CMK (cell line): ENCODE measurements at regions not wholly inside any gene's neighbourhood (a gene's known extent, or its start where the extent isn't known, plus 50 kb on each side); places are given as distances from the start of the nearest gene placed in this dataset.

Experiments used
- DNase-seq: peaks from one replicate; pipeline ENCODE4 v3.0.0-alpha.2; 2010; ENCODE audit warnings: low read depth

GRCh38 chr10:29160150-29160617, 128.7 kb upstream of the LYZL1 start:
- DNase-seq: no peak

DNA sequence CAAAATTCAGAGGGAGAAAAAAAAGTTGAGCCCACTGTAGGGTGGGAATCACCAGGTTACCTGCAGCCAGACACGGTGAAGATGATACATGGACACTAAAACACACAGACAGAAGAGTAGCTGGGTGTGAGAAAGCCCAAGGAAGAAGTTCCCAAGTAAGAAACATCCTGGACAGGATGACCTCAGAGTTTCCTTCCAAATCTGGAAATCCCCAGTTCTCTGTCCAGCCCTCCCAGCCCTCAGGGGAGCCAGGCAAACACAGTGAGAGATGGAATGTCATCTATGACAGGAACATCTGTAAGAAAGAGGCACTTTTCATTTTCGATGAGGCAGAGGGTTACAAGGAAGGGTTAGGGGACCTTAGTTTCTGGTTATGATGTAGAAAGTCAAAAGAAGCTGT, 125.1 kb upstream of the LYZL1 start:
- DNase-seq: no peak

GRCh38 chr10:29166713-29167112, 122.2 kb upstream of the LYZL1 start:
- no peak for DNase-seq

- DNase-seq: no peak
Observed at GRCh38 chr10:29169021-29169420, 119.8 kb upstream of the LYZL1 start.

DNA sequence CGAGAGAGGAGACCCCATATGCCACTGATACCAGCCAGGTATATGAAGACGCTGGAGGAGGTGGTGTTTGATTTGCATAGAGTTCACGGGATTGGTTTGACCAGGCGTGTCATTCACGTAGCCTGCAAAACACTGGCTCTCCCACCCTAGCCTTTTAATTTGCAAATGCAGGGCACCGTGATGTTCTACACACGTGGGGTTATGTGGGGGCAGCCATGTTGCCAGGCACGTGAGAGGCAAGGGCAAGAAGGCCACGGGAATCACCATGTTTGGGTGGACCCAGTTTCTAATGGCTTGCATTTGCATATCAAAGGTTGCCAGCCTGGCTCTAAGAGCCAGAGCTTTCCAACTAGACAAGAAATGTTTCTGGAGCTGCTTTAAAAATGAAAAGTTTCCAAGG, 117.2 kb upstream of the LYZL1 start:
- DNase-seq: no peak

GRCh38 chr10:29174389-29174788, 114.5 kb upstream of the LYZL1 start:
- DNase-seq: no peak

DNA sequence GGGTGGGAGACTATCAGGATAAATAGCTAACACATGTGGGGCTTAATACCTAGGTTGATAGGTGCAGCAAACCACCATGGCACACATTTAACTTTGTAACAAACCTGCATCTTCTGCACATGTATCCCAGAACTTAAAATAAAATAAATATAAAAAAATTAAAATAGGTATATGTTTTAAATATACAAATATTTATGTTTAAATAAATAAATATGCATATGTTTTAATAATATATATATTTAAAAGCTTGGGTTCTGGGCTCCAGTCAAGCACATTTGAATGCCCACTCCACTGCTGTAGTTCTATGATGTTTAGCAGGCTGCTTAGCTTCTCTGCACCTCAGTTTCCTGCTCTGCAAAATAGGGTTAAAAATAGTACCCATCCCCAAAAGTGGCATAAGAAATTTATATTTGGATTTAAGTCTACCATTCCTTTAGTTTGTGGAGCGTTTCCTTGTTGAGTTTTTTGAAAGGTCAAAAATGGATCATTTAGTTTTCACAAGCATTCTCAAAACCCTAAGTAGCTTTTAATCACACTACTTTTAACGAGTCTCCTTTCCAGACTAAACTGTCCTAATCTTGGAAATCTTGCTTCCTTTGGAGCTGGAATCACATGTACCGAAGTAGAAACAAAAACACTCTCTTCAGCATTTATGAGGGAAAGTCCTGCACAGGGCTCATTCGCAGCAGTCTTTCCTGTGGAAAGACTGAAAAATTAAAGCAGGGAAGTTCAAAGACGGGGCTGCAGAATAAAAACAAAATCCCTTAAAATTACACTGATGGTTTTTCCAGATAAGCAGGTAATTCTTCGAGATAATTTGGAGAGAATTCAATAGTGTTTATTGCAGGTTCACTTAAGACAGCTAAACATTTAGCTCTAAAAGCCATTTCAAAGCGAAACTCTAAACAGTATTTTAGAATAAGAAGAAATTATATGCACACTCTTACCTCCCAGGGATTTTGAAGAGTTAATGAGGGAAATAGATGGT, 111.7 kb upstream of the LYZL1 start:
- no peak for DNase-seq

- no peak for DNase-seq
Observed at GRCh38 chr10:29181936-29182335, 106.9 kb upstream of the LYZL1 start.

GRCh38 chr10:29183301-29183945, 105.4 kb upstream of the LYZL1 start:
- DNase-seq: no peak

GRCh38 chr10:29184205-29185000, 104.5 kb upstream of the LYZL1 start:
- no peak for DNase-seq

- no peak for DNase-seq
Observed at GRCh38 chr10:29185050-29185449, 103.8 kb upstream of the LYZL1 start.

DNA sequence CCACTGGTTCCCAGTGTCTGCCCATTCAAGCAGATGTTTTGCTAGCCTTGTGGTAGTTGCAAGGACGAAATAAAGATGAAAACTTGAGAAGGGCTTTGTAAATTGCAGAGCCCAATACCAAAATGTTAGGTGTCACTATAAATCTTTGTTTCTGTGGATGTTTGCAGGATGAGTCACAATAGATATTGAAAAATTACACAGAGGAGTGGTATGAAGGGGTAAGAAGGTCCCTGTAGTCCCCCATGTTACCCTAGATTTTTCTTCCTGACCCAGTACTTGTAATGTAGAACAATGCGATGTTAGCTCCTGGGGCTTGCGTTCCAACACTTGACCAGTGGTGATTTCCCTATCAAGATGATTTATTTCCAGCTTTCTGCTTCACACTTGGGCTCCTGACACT, 102.6 kb upstream of the LYZL1 start:
- no peak for DNase-seq

DNA sequence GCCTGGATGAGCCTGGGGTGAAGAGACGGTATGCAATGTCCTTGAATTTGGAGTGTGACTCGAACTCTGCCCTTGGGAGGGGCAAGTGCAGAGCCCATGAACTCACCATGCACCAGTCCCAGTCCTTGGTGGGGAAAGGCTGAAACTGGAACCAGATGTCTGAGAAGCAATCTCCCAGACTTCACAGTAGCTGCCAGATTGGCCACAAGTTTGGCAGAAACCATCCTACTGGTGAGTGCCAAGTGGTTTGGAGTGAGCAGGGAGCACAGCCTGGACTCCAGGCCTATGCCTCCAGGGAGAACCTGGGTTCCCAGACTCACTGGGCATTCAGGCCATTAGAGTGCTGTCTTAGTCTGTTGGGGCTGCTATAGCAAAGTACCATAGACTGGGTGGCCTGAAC, 99.6 kb upstream of the LYZL1 start:
- DNase-seq: no peak

- DNase-seq: no peak
Observed at GRCh38 chr10:29191674-29192073, 97.2 kb upstream of the LYZL1 start.

- no peak for DNase-seq
Observed at GRCh38 chr10:29199339-29199738, 89.5 kb upstream of the LYZL1 start.

DNA sequence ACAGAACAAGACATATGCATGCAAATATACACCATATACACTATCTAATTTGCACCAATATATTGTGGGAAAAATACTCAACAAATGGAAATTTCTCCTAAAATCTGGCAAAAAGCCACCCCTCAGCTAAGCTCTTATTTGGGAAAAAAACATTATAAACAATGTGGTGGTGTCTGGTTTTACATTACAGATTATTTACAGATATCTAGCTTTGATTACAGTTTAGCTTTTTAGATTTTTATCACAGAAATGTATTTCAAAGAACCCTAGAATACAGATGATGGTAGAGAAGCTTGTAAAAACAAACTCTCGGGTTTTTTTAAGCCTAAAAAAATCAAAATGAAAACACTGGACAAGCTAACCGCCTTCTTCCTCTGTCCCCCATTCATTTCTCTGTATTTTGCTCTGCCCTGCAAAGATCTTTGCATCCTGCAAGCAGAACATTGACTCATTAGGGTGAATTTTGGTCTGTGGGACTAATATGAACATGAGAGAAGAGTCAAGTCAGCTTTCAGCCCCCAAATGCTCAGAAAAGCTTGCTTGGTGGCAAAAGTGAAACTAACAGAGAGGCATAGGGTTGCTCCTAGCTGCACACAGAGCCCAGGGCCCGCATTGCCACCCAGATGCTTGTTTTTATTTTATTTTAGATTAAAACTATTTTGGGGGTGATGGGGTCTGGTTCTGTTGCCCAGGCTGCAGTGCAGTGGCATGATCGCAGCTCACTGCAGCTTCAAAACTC, 88.8 kb upstream of the LYZL1 start:
- DNase-seq: no peak

DNA sequence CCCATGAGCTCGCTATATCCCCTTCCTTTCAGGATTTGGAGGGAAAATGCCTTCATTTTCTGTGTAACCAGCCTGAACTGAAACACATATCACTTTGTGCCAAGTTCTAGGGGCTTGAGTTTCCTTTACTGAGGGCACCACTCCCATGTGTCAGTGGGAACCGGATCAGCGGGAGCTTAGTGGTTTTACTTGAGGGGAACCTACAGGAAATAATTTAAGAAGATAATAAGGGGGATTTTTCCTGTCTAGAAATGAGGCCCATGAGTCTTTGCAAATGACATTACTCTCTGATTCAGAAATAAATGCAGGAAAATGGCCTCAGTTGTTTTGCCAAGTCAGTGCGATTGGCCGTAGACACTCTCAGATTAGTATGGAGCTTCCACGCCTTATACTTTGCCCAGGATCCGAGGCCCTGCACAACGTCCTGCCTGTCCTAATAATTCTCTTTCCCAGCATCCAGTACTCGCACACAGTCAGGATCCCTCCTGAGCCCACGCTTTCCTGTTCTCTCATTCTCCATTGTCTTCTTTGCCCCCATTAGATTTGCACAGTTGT, 86.4 kb upstream of the LYZL1 start:
- DNase-seq: no peak

- no peak for DNase-seq
Observed at GRCh38 chr10:29203432-29203831, 85.4 kb upstream of the LYZL1 start.

DNA sequence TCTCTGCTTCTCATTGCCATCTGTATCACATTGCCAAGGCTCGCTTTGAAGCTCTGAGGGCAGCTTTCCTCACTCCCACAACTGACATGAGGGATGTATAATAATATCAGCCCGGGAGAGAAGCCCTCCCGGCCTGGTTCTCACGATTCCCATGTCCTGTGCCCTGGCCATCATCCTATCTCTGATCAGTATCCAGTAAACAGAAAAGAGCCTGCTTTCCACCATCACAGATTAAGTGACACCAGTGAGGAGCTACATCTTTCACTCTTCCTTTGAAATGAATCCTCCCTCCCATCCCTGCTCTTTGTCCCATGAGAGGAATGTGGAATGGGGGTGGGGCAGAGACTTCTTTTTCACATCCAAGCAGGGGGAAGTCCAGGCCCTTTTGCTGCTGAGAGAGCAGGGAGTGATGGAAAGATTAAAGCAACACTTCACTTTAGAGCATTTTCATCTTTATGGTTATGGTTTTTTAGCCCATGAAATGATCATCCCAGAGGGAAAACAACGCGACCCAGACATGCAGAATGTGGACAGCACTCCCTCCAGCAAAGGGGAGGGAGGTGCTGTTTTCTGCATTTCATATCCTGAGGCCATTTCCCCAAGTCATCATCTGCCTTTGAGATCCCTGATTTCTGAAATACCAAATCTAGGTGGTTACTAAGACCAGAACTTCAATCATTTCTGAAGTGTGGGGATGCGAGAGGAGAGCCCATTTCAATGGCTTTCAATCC, 84.6 kb upstream of the LYZL1 start:
- no peak for DNase-seq

- no peak for DNase-seq
Observed at GRCh38 chr10:29205787-29206186, 83.1 kb upstream of the LYZL1 start.

- DNase-seq: no peak
Observed at GRCh38 chr10:29208845-29209244, 80.0 kb upstream of the LYZL1 start.
